Suppressor macrophage (primary cell): ENCODE measurements at regions not wholly inside any gene's neighbourhood (a gene's known extent, or its start where the extent isn't known, plus 50 kb on each side); places are given as distances from the start of the nearest gene placed in this dataset.

Source experiments
- DNase-seq, 4 experiments: peaks; one replicate each; pipeline ENCODE4 v3.0.0-alpha.2; 2020 to 2022

DNA sequence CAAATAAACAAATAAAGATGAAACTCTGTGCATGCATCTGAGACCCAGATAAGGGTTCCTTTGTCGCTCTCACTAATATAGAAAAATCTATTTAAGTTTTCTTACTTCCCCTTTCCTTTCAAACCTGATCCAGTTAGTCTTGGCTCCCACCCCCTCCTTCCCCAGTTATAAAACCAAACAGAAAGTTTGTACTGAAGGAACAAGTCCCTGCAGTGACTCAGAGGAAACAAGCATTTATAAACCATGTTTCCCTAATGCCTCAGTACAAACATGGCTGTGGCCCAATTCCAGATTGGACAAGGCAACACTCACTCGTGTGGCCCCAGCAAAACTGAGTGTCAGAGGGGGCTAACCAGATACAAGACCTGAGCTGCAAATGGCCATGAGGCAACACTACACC is 65.5 kb upstream of the ARHGAP20 start:
- DNase-seq, result peak; percentile 59 to 84 (median 75)

DNA sequence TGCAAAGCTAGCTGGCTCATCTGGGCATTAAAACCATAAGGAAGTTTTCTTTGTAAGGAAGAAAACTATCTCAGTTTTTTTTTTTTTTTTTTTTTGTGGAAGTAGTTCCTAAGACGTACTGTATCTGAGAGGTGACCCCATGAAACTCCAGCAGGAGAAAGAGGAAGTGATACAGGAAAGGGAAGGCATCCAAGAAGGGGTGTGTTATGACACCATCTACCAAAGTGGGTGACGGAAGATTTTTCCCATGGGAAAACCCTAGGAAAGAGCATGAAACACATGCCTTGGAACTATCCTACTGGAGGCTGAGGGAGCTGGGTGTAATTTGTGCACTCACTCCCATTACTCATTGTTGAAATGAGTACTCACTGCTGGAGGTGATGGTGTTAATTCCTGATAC is 63.8 kb upstream of the ARHGAP20 start:
- peak; percentile 58 to 84 (median 68) for DNase-seq

GRCh38 chr11:110774138-110775014 is 62.1 kb upstream of the ARHGAP20 start:
- no peak for DNase-seq

GRCh38 chr11:110773442-110773841 is 61.2 kb upstream of the ARHGAP20 start:
- peak in 3 of 4 experiments; percentile 20 to 41 (median 22) for DNase-seq

GRCh38 chr11:110772863-110773262 is 60.6 kb upstream of the ARHGAP20 start:
- no peak for DNase-seq

DNA sequence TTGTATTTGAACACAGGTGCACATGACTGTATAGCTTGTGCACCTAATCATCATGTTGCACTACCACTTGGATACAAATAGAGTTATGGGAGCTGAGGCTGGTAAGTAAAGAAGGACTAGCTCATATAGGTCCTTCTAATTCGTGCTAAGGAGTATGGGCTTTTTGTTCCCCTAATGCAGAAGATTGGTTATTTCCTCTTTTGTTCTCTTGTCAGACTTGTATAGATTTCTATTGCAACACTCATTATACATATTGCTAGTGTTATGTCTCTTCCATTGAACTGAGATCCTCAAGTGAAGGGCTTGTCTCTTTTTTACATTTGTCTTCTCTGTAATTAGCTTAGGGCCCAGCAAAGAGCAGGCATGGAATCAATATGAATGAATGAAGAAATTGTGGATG is 54.1 kb upstream of the ARHGAP20 start:
- DNase-seq, result peak; percentile 16 to 71 (median 42)

DNA sequence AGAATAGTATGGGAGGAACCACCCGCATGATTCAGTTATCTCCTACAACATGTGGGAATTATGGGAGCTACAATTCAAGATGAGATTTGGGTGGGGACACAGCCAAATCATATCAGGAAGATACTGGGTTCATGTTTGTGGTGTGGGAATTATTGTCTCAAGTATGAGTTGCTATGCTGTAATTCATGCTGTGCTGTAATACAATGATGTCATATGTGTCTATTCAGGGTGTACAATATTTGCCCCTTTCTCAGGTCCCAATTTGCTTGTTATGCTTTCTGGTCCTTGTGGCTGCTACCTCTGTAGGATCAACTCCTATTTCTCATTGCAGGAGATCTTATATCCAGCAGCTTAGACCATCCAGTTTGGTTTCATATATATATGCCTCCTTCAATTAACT is 52.2 kb upstream of the ARHGAP20 start:
- no peak for DNase-seq

GRCh38 chr11:110763249-110764011 is 51.2 kb upstream of the ARHGAP20 start:
- DNase-seq, result no peak

GRCh38 chr11:110762590-110762989 is 50.4 kb upstream of the ARHGAP20 start:
- peak; percentile 53 to 74 (median 62) for DNase-seq
